SK-N-MC (cell line): ENCODE measurements at regions not wholly inside any gene's neighbourhood (a gene's known extent, or its start where the extent isn't known, plus 50 kb on each side); places are given as distances from the start of the nearest gene placed in this dataset.

Experiments
- FOXP2 ChIP-seq: optimal IDR thresholded peaks from 2 replicates; pipeline ENCODE3; 2011; ENCODE audit warnings: mild to moderate bottlenecking, moderate library complexity; ENCODE audit not compliant: insufficient read depth; ENCODE audit errors: extremely low read length, control extremely low read depth
- POLR2AphosphoS5 ChIP-seq: IDR thresholded peaks from 2 replicates; pipeline ENCODE4 v1.6.1; 2012; ENCODE audit warnings: mild to moderate bottlenecking, low read depth, low read length, borderline replicate concordance

DNA sequence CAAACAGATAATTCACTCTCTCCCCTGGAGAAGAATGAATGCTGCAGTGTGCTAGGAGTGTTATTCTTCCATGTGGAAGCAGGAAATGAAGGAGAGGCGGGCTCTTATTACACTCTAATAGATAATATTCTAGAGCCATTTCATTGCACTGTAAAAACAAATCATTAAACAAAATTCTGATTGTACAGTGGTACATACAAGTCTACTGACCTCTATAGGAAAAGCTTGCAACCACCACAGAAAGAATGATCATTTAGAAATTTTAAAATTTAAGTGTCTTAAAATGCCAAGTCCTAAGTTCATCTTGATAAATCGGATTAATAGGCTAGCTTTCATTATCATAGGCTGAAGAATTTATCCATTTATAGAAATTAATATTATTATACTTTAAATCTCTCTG is 960.3 kb upstream of the LRRN3 start:
- no peak for TF ChIP-seq POLR2AphosphoS5
- no peak for TF ChIP-seq FOXP2
